OCI-LY1 (cell line): ENCODE measurements at regions not wholly inside any gene's neighbourhood (a gene's known extent, or its start where the extent isn't known, plus 50 kb on each side); places are given as distances from the start of the nearest gene placed in this dataset.

Experiments used
- H2AFZ ChIP-seq: fragments of 200-600 bp; sonication (generic), shearing (Covaris generic); 2 replicates; pipeline ENCODE4 v1.6.0; 2014; ENCODE audit warnings: antibody characterized with exemption, mild to moderate bottlenecking, low read length
- H3F3A ChIP-seq: fragments of 200-600 bp; sonication (generic), shearing (Covaris generic); 2 replicates; pipeline ENCODE4 v1.6.0; 2014; ENCODE audit warnings: mild to moderate bottlenecking, antibody characterized with exemption, low read length, moderate library complexity; ENCODE audit not compliant: insufficient read depth
- H3K27ac ChIP-seq: fragments of 200-600 bp; sonication (generic); 2 replicates; pipeline ENCODE4 v1.5.1; 2014; ENCODE audit warnings: low read length, mixed run types, mild to moderate bottlenecking, low read depth; ENCODE audit not compliant: poor library complexity, severe bottlenecking
- H3K27me3 ChIP-seq: fragments of 200-600 bp; sonication (generic); 2 replicates; pipeline ENCODE4 v1.6.0; 2014; ENCODE audit warnings: antibody characterized with exemption, mild to moderate bottlenecking, low read length, moderate library complexity; ENCODE audit not compliant: insufficient read depth
- H3K36me3 ChIP-seq: fragments of 200-600 bp; sonication (generic); 2 replicates; pipeline ENCODE4 v1.6.1; 2014; ENCODE audit warnings: mild to moderate bottlenecking, antibody characterized with exemption, low read length, moderate library complexity, mixed read lengths; ENCODE audit not compliant: insufficient read depth
- H3K4me1 ChIP-seq: fragments of 200-600 bp; sonication (generic); 2 replicates; pipeline ENCODE4 v1.5.1; 2014; ENCODE audit warnings: mild to moderate bottlenecking, low read length, moderate library complexity; ENCODE audit not compliant: insufficient read depth, severe bottlenecking
- H3K4me2 ChIP-seq: fragments of 200-600 bp; sonication (generic), shearing (Covaris generic); 2 replicates; pipeline ENCODE4 v1.6.1; 2014; ENCODE audit warnings: low read length
- H3K4me3 ChIP-seq: fragments of 200-600 bp; sonication (generic); 2 replicates; pipeline ENCODE4 v1.5.1; 2014; ENCODE audit warnings: low read length, low read depth, mild to moderate bottlenecking, mixed read lengths; ENCODE audit not compliant: poor library complexity, severe bottlenecking
- H3K79me2 ChIP-seq: fragments of 200-600 bp; shearing (Covaris generic); 2 replicates; pipeline ENCODE4 v1.6.1; 2016; ENCODE audit warnings: mixed run types, low read length, mixed read lengths; ENCODE audit not compliant: insufficient read depth
- H3K9ac ChIP-seq: fragments of 200-600 bp; sonication (generic), shearing (Covaris generic); 2 replicates; pipeline ENCODE4 v1.6.1; 2014; ENCODE audit warnings: mild to moderate bottlenecking, low read length, mixed read lengths
- H3K9me2 ChIP-seq: fragments of 200-600 bp; sonication (generic), shearing (Covaris generic); 2 replicates; pipeline ENCODE4 v1.6.1; 2014; ENCODE audit warnings: low read depth, mild to moderate bottlenecking, low read length, mixed read lengths
- H3K9me3 ChIP-seq: fragments of 200-600 bp; shearing (Covaris generic); 2 replicates; pipeline ENCODE4 v1.6.1; 2014; ENCODE audit warnings: low read length, mixed read lengths
- H4K20me1 ChIP-seq: fragments of 200-600 bp; sonication (generic), shearing (Covaris generic); 2 replicates; pipeline ENCODE4 v1.6.0; 2016; ENCODE audit warnings: mild to moderate bottlenecking, low read length; ENCODE audit not compliant: insufficient read depth
- EZH2 ChIP-seq: fragments of 200-600 bp; sonication (generic), shearing (Covaris generic); IDR thresholded peaks from 2 replicates; pipeline ENCODE4 v1.8.0; 2017; ENCODE audit warnings: borderline replicate concordance, mixed run types, mild to moderate bottlenecking, antibody characterized with exemption, low read length, moderate library complexity, mixed read lengths
- TF ChIP-seq, protein P1 (sequence below): fragments of 200-600 bp; sonication (generic), shearing (Covaris generic); IDR thresholded peaks from 2 replicates; pipeline ENCODE4 v1.5.1; 2017; ENCODE audit warnings: mild to moderate bottlenecking, antibody characterized with exemption, low read length, moderate library complexity, mixed read lengths

GRCh38 chr5:26014206-26014605 is 1024.2 kb downstream of the CDH9 start:
- H3K4me1 ChIP-seq = no peaks in the 10 kb centered on the region
- TF ChIP-seq, protein P1, sequence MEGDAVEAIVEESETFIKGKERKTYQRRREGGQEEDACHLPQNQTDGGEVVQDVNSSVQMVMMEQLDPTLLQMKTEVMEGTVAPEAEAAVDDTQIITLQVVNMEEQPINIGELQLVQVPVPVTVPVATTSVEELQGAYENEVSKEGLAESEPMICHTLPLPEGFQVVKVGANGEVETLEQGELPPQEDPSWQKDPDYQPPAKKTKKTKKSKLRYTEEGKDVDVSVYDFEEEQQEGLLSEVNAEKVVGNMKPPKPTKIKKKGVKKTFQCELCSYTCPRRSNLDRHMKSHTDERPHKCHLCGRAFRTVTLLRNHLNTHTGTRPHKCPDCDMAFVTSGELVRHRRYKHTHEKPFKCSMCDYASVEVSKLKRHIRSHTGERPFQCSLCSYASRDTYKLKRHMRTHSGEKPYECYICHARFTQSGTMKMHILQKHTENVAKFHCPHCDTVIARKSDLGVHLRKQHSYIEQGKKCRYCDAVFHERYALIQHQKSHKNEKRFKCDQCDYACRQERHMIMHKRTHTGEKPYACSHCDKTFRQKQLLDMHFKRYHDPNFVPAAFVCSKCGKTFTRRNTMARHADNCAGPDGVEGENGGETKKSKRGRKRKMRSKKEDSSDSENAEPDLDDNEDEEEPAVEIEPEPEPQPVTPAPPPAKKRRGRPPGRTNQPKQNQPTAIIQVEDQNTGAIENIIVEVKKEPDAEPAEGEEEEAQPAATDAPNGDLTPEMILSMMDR = no peak
- TF ChIP-seq EZH2 = no peak
- no peak overlapping the region for H3K27ac ChIP-seq
- H3K4me2 ChIP-seq = no peak overlapping the region
- H3F3A ChIP-seq = no peaks in the 10 kb centered on the region
- no peaks in the 10 kb centered on the region for H4K20me1 ChIP-seq
- H3K4me3 ChIP-seq = no peak overlapping the region
- H3K9ac ChIP-seq = no peak overlapping the region
- no peaks in the 10 kb centered on the region for H3K9me2 ChIP-seq
- H3K79me2 ChIP-seq = no peaks in the 10 kb centered on the region
- H3K9me3 ChIP-seq = no peaks in the 10 kb centered on the region
- H3K36me3 ChIP-seq = no peaks in the 10 kb centered on the region
- H2AFZ ChIP-seq = no peak overlapping the region
- H3K27me3 ChIP-seq = no peaks in the 10 kb centered on the region

DNA sequence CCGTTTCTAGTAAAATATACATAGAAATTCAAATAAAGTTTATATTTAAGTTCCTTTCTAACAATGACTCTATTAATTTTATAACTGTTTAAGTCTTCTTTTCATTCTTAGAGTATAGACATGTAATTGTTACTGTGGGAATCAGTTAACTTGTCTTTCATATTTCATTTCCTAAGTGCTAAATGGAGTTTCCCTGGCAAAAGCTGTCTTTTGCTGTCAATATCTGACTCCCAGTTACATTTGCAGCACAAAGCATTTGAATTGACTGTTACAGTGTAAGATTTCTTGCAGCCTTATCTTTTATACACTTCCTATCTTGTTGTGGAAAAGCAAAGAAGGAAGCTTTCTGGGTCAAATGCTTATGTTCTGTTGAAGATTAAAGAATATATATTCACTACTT is 1026.3 kb downstream of the CDH9 start:
- Histone ChIP-seq H3K9me2 (no peaks in the 10 kb centered on the region), H3K9me3 (no peaks in the 10 kb centered on the region), H3K27me3 (no peaks in the 10 kb centered on the region), H3F3A (no peaks in the 10 kb centered on the region), H3K4me3 (no peak overlapping the region), H3K79me2 (no peaks in the 10 kb centered on the region), H3K4me1 (no peaks in the 10 kb centered on the region), H3K27ac (no peak overlapping the region), H4K20me1 (no peaks in the 10 kb centered on the region), H3K9ac (no peak overlapping the region), H3K36me3 (no peaks in the 10 kb centered on the region), H2AFZ (no peak overlapping the region), H3K4me2 (no peak overlapping the region)
- TF ChIP-seq, protein P1 = no peak
- TF ChIP-seq EZH2 = no peak

DNA sequence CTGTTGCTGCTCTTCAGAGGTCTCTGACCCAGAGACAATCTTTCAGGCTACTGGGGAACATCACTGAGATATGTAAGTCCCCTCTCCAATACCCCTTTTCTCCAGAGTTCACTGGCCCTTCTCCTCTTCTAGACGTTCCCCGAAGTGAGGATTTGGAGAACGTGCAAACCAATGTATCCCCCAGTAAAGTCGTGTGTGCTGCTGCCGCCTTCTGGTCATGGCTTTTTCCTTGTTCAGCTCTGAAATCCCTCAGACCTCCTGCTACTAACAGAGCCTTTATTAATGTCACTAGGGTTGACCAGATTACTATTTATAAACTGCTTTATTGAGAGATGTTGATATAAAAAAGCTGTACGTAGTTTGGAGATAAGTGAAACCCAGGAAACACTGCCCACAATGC is 1028.6 kb downstream of the CDH9 start:
- Histone ChIP-seq H3K4me1 (no peaks in the 10 kb centered on the region), H3K9me2 (no peaks in the 10 kb centered on the region), H3K9me3 (no peaks in the 10 kb centered on the region), H2AFZ (no peak overlapping the region), H3K79me2 (no peaks in the 10 kb centered on the region), H3F3A (no peaks in the 10 kb centered on the region), H3K27me3 (no peaks in the 10 kb centered on the region), H4K20me1 (no peaks in the 10 kb centered on the region), H3K4me3 (no peak overlapping the region), H3K27ac (no peak overlapping the region), H3K4me2 (no peak overlapping the region), H3K9ac (no peak overlapping the region), H3K36me3 (no peaks in the 10 kb centered on the region)
- TF ChIP-seq EZH2 = no peak
- TF ChIP-seq, protein P1 = peak; percentile 55
